Liver (tissue), 8 donors: ENCODE measurements at regions not wholly inside any gene's neighbourhood (a gene's known extent, or its start where the extent isn't known, plus 50 kb on each side); places are given as distances from the start of the nearest gene placed in this dataset.

Source experiments
- DNase-seq: peaks from one replicate; pipeline ENCODE4 v3.0.0-alpha.2; 2017; ENCODE audit warnings: low spot score
- H3K27ac ChIP-seq, 2 donors: one replicate each; pipeline ENCODE4 v1.7.0; 2013; ENCODE audit warnings: inconsistent platforms in 2 of 2, low read length in 2 of 2, control low read depth in 1 of 2, low read depth in 1 of 2, mild to moderate bottlenecking in 1 of 2
- H3K27me3 ChIP-seq, 4 donors: one replicate each; pipeline versions ENCODE4 v1.6.1 to v1.7.0; 2013; ENCODE audit warnings: low read length in 3 of 4, inconsistent platforms in 1 of 4, mild to moderate bottlenecking in 1 of 4, moderate library complexity in 1 of 4; ENCODE audit not compliant: control insufficient read depth in 4 of 4, insufficient read depth in 4 of 4
- H3K36me3 ChIP-seq, 4 donors: one replicate each; pipeline versions ENCODE4 v1.6.1 to v1.7.0; 2013; ENCODE audit warnings: low read length in 3 of 4, mild to moderate bottlenecking in 3 of 4, low read depth in 1 of 4, moderate library complexity in 1 of 4; ENCODE audit not compliant: control insufficient read depth in 4 of 4, insufficient read depth in 3 of 4
- H3K4me1 ChIP-seq, 4 donors: one replicate each; pipeline versions ENCODE4 v1.6.1 to v1.7.0; 2013; ENCODE audit warnings: low read length in 3 of 4, mild to moderate bottlenecking in 3 of 4, moderate library complexity in 1 of 4; ENCODE audit not compliant: control insufficient read depth in 4 of 4, insufficient read depth in 4 of 4
- H3K4me3 ChIP-seq, 3 donors: one replicate each; pipeline versions ENCODE4 v1.6.1 to v1.7.0; 2013; ENCODE audit warnings: low read length in 3 of 3, control low read depth in 1 of 3, low read depth in 1 of 3, mild to moderate bottlenecking in 1 of 3
- H3K9ac ChIP-seq, 2 donors: one replicate each; pipeline ENCODE4 v1.7.0; 2013; ENCODE audit warnings: low read length in 2 of 2, mild to moderate bottlenecking in 2 of 2, moderate library complexity in 2 of 2, control low read depth in 1 of 2, low read depth in 1 of 2
- H3K9me3 ChIP-seq, 4 donors: one replicate each; pipeline versions ENCODE4 v1.6.1 to v1.7.0; 2013; ENCODE audit warnings: low read length in 3 of 4; ENCODE audit not compliant: control insufficient read depth in 4 of 4
- ATF3 ChIP-seq: IDR thresholded peaks from 2 replicates; pipeline ENCODE4 v1.6.1; 2016; ENCODE audit warnings: antibody characterized with exemption
- CTCF ChIP-seq: fragments of 150-350 bp; IDR thresholded peaks from 2 replicates; pipeline ENCODE4 v1.5.1; 2017; ENCODE audit warnings: improper control_type of control experiment, low read depth, low read length; ENCODE audit not compliant: missing input control
- FOXA1 ChIP-seq: IDR thresholded peaks from 2 replicates; pipeline ENCODE4 v1.6.1; 2016; ENCODE audit warnings: antibody characterized with exemption
- FOXA2 ChIP-seq: IDR thresholded peaks from 2 replicates; pipeline ENCODE4 v1.6.1; 2016; ENCODE audit warnings: antibody characterized with exemption
- HNF4A ChIP-seq, 2 donors: conservative IDR thresholded peaks; 2 replicates each; pipeline ENCODE4 v1.6.1; 2016; ENCODE audit warnings: antibody characterized with exemption in 2 of 2, mild to moderate bottlenecking in 2 of 2
- HNF4G ChIP-seq: IDR thresholded peaks from 2 replicates; pipeline ENCODE4 v1.6.1; 2016; ENCODE audit warnings: antibody characterized with exemption
- JUND ChIP-seq, 2 donors: IDR thresholded peaks; 2 replicates each; pipeline ENCODE4 v1.6.1; 2016; ENCODE audit warnings: antibody characterized with exemption in 2 of 2
- MAX ChIP-seq: IDR thresholded peaks from 2 replicates; pipeline ENCODE4 v1.6.1; 2016; ENCODE audit warnings: antibody characterized with exemption
- NR2F2 ChIP-seq: IDR thresholded peaks from 2 replicates; pipeline ENCODE4 v1.6.1; 2016; ENCODE audit warnings: antibody characterized with exemption
- RAD21 ChIP-seq, 2 donors: IDR thresholded peaks; 2 replicates each; pipeline ENCODE4 v1.6.1; 2016; ENCODE audit warnings: antibody characterized with exemption in 2 of 2, mild to moderate bottlenecking in 2 of 2
- REST ChIP-seq: IDR thresholded peaks from 2 replicates; pipeline ENCODE4 v1.6.1; 2016; ENCODE audit warnings: antibody characterized with exemption, mild to moderate bottlenecking
- SP1 ChIP-seq: IDR thresholded peaks from 2 replicates; pipeline ENCODE4 v1.6.1; 2018; ENCODE audit warnings: antibody characterized with exemption, mild to moderate bottlenecking
- TAF1 ChIP-seq: conservative IDR thresholded peaks from 2 replicates; pipeline ENCODE4 v1.6.1; 2016; ENCODE audit warnings: antibody characterized with exemption, mild to moderate bottlenecking
- WGBS: extraction: QIAGEN DNeasy Blood & Tissue Kit; methylation state at CpG from one replicate; pipeline ENCODE4 v1.1.7; 2013; 5-methylcytosine and 5-hydroxymethylcytosine counted together
- donor health status: healthy.
- donor health status: healthy.
- donor health status: healthy.
- donor health status: healthy.
- donor health status: healthy.

- H3K4me1 ChIP-seq: no peaks in the 10 kb centered on the region
- DNase-seq: no peak
- H3K4me3 ChIP-seq: no peak overlapping the region
- H3K27me3 ChIP-seq: peaks cover 0 to 10% (median 0%) of the 10 kb centered on the region in 4 donors
- TF ChIP-seq FOXA2 (no peak), REST (no peak), FOXA1 (no peak), TAF1 (no peak), NR2F2 (no peak), JUND (IDR thresholded peaks at IDR 0.05) (no peak), RAD21 (IDR thresholded peaks at IDR 0.05) (no peak)
- WGBS: 77% methylated on average over 3 of the region's 3 CpGs
- peaks cover 0 to 4% (median 2%) of the 10 kb centered on the region in 4 donors for H3K9me3 ChIP-seq
- no peak overlapping the region for H3K27ac ChIP-seq
- no peaks in the 10 kb centered on the region for H3K36me3 ChIP-seq
- no peak overlapping the region for H3K9ac ChIP-seq
These were observed 448.7 kb downstream of the EPHA4 start for GRCh38 chr2:221123396-221123795.

- 72% methylated on average over 9 of the region's 9 CpGs for WGBS
These were observed 447.4 kb downstream of the EPHA4 start for GRCh38 chr2:221124532-221125240.

More at GRCh38 chr2:221124532-221125240, 447.4 kb downstream of the EPHA4 start:
- DNase-seq: no peak
- Histone ChIP-seq H3K27ac (no peak overlapping the region), H3K4me1 (no peaks in the 10 kb centered on the region), H3K27me3 (peaks cover 0 to 4% (median 0%) of the 10 kb centered on the region in 4 donors), H3K4me3 (no peak overlapping the region), H3K9ac (no peak overlapping the region), H3K36me3 (no peaks in the 10 kb centered on the region), H3K9me3 (peaks cover 0 to 4% (median 0%) of the 10 kb centered on the region in 4 donors)
- TF ChIP-seq MAX (no peak), NR2F2 (no peak), SP1 (no peak), CTCF (no peak), JUND (IDR thresholded peaks at IDR 0.05) (no peak), REST (no peak), RAD21 (IDR thresholded peaks at IDR 0.05) (no peak), FOXA2 (no peak), ATF3 (no peak), HNF4A (conservative IDR thresholded peaks at IDR 0.05) (no peak), HNF4G (no peak)
